DOHH2 (cell line): ENCODE measurements at regions not wholly inside any gene's neighbourhood (a gene's known extent, or its start where the extent isn't known, plus 50 kb on each side); places are given as distances from the start of the nearest gene placed in this dataset.

ENCODE experiments used
- H3F3A ChIP-seq: fragments of 200-600 bp; sonication (generic), shearing (Covaris generic); 2 replicates; pipeline ENCODE4 v1.6.0; 2016; ENCODE audit warnings: antibody characterized with exemption, mild to moderate bottlenecking; ENCODE audit not compliant: control insufficient read depth, insufficient read depth
- H3K27ac ChIP-seq: fragments of 200-600 bp; sonication (generic); 2 replicates; pipeline ENCODE4 v1.5.1; 2014; ENCODE audit warnings: low read depth, mild to moderate bottlenecking, low read length, moderate library complexity
- H3K27me3 ChIP-seq: fragments of 200-600 bp; sonication (generic); 2 replicates; pipeline ENCODE4 v1.6.1; 2014; ENCODE audit warnings: mild to moderate bottlenecking, low read length, mixed read lengths; ENCODE audit not compliant: control insufficient read depth
- H3K36me3 ChIP-seq: fragments of 200-600 bp; sonication (generic); 2 replicates; pipeline ENCODE4 v1.6.1; 2014; ENCODE audit warnings: mild to moderate bottlenecking, low read length, moderate library complexity, mixed read lengths; ENCODE audit not compliant: control insufficient read depth
- H3K4me1 ChIP-seq: fragments of 200-600 bp; sonication (generic); 2 replicates; pipeline ENCODE4 v1.6.1; 2014; ENCODE audit warnings: mild to moderate bottlenecking, low read length, mixed read lengths; ENCODE audit not compliant: control insufficient read depth
- H3K4me2 ChIP-seq: fragments of 200-600 bp; sonication (generic); 2 replicates; pipeline ENCODE4 v1.6.0; 2014; ENCODE audit warnings: mild to moderate bottlenecking, low read length, moderate library complexity
- H3K4me3 ChIP-seq: fragments of 200-600 bp; sonication (generic); 2 replicates; pipeline ENCODE4 v1.5.1; 2014; ENCODE audit warnings: mild to moderate bottlenecking, low read length, mixed read lengths
- H3K79me2 ChIP-seq: fragments of 200-600 bp; sonication (generic); 2 replicates; pipeline ENCODE4 v1.6.1; 2014; ENCODE audit warnings: mild to moderate bottlenecking, low read length, mixed read lengths; ENCODE audit not compliant: control insufficient read depth
- H3K9me2 ChIP-seq: fragments of 200-600 bp; sonication (generic); replicated peaks from 2 replicates; pipeline ENCODE4 v1.6.1; 2014; ENCODE audit warnings: mild to moderate bottlenecking, low read length, mixed read lengths; ENCODE audit not compliant: control insufficient read depth
- H3K9me3 ChIP-seq: fragments of 200-600 bp; sonication (generic); 2 replicates; pipeline ENCODE4 v1.6.1; 2014; ENCODE audit warnings: antibody characterized with exemption, low read length, mixed read lengths; ENCODE audit not compliant: control insufficient read depth, insufficient read depth
- H4K20me1 ChIP-seq: fragments of 200-600 bp; sonication (generic); 2 replicates; pipeline ENCODE4 v1.6.0; 2014; ENCODE audit warnings: low read depth, mild to moderate bottlenecking, antibody characterized with exemption, low read length, moderate library complexity; ENCODE audit not compliant: control insufficient read depth, insufficient read depth
- CTCF ChIP-seq: fragments of 200-600 bp; sonication (generic); IDR thresholded peaks from one replicate; pipeline ENCODE4 v1.5.1; 2014; ENCODE audit warnings: antibody characterized with exemption, mild to moderate bottlenecking, low read depth, low read length; ENCODE audit not compliant: poor library complexity, severe bottlenecking
- EZH2phosphoT487 ChIP-seq: fragments of 200-600 bp; sonication (generic); IDR thresholded peaks from 2 replicates; pipeline ENCODE4 v1.6.1; 2017; ENCODE audit warnings: borderline replicate concordance, mild to moderate bottlenecking, antibody characterized with exemption, low read length, moderate library complexity, mixed read lengths

GRCh38 chr1:73333847-73334503 lies 864.0 kb downstream of the LRRIQ3 start:
- no peaks in the 10 kb centered on the region for H3K36me3 ChIP-seq
- H3K9me2 ChIP-seq: no peaks in the 10 kb centered on the region
- no peak overlapping the region for H3K4me3 ChIP-seq

DNA sequence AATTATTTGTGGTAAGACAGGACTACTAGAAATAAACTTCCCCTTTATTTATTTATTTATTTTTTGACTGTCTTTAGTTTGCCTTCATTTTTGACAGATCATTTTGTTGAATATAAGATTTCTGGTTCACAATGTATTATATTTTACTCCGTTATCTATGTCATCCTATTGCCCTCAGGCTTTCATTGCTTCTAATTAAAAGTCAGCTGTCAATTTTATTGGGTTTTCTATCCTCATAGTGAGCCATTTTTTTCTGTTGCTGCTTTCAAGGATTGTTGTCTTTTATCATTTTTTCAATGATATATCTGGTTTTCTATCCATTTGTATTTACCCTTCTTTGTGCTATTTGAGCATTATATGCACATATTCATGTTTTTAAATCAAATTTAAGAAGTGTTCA lies 866.2 kb downstream of the LRRIQ3 start:
- no peaks in the 10 kb centered on the region for H3K79me2 ChIP-seq
- H3F3A ChIP-seq: no peaks in the 10 kb centered on the region
- H3K4me1 ChIP-seq: no peaks in the 10 kb centered on the region
- no peaks in the 10 kb centered on the region for H4K20me1 ChIP-seq
- H3K27ac ChIP-seq: no peak overlapping the region
- H3K4me2 ChIP-seq: no peak overlapping the region
- H3K27me3 ChIP-seq: no peaks in the 10 kb centered on the region
- H3K9me2 ChIP-seq: no peaks in the 10 kb centered on the region
- H3K9me3 ChIP-seq: peaks cover 2% of the 10 kb centered on the region; the same call in 1 of the 2 replicates
- H3K4me3 ChIP-seq: no peak overlapping the region
- no peaks in the 10 kb centered on the region for H3K36me3 ChIP-seq
- no peak for TF ChIP-seq CTCF
- TF ChIP-seq EZH2phosphoT487: no peak

More at GRCh38 chr1:73333847-73334503, 864.0 kb downstream of the LRRIQ3 start:
- no peak overlapping the region for H3K27ac ChIP-seq
- peaks cover 2% of the 10 kb centered on the region; the same call in 1 of the 2 replicates for H3K9me3 ChIP-seq
- H3K79me2 ChIP-seq: no peaks in the 10 kb centered on the region
- no peaks in the 10 kb centered on the region for H3K27me3 ChIP-seq
- TF ChIP-seq EZH2phosphoT487 (no peak), CTCF (no peak)
- H4K20me1 ChIP-seq: no peaks in the 10 kb centered on the region
- no peaks in the 10 kb centered on the region for H3K4me1 ChIP-seq
- no peak overlapping the region for H3K4me2 ChIP-seq
- H3F3A ChIP-seq: no peaks in the 10 kb centered on the region

GRCh38 chr1:73327998-73328397 lies 870.0 kb downstream of the LRRIQ3 start:
- H3K79me2 ChIP-seq: no peaks in the 10 kb centered on the region
- H3F3A ChIP-seq: no peaks in the 10 kb centered on the region
- no peaks in the 10 kb centered on the region for H3K27me3 ChIP-seq
- no peak overlapping the region for H3K4me2 ChIP-seq
- no peak overlapping the region for H3K27ac ChIP-seq
- H3K4me3 ChIP-seq: no peak overlapping the region
- no peak for TF ChIP-seq CTCF
- TF ChIP-seq EZH2phosphoT487: no peak
- H4K20me1 ChIP-seq: no peaks in the 10 kb centered on the region
- H3K9me2 ChIP-seq: no peaks in the 10 kb centered on the region
- H3K4me1 ChIP-seq: no peaks in the 10 kb centered on the region
- no peaks in the 10 kb centered on the region for H3K36me3 ChIP-seq
- no peaks in the 10 kb centered on the region; the same call in 1 of the 2 replicates for H3K9me3 ChIP-seq
